ENCODE measurements at regions not wholly inside any gene's neighbourhood (a gene's known extent, or its start where the extent isn't known, plus 50 kb on each side); places are given as distances from the start of the nearest gene placed in this dataset.

DNA sequence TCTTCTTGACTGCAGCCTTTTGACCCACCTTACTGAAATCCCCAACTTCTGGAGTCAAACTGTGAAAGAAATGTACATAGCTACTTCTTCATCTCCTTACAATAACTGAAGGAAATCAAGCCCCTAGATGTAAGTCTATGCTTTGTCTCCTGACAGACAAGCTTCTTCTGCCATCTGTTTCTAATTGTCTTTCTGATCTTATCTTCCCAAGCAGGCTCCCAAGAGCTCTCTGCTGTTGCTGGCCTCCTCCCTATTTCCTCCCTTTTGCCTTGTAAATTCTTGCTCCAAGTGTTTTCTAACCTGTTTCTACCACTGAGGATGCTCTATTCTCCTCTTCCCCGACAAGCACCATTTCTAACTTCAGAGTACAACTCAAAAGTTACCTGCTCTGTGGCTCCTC is 77.4 kb upstream of the OSR1 start (continued):
- TF ChIP-seq EP300 (IDR thresholded peaks at IDR 0.05; ENCODE audit: borderline replicate concordance in 1 of 2, control insufficient read depth in 1 of 2, low read depth in 2 of 2, low read length in 2 of 2) (no peak), BCLAF1 (IDR thresholded peaks at IDR 0.05) (no peak), POLR2AphosphoS5 (IDR thresholded peaks at IDR 0.05; ENCODE audit: low read length) (no peak), PAX8 (IDR thresholded peaks at IDR 0.05) (no peak), EED (IDR thresholded peaks at IDR 0.05; ENCODE audit: low read depth) (no peak), DPF2 (IDR thresholded peaks at IDR 0.05) (no peak), CBX3 (IDR thresholded peaks at IDR 0.05; ENCODE audit: borderline replicate concordance, low read depth) (no peak), MXI1 (IDR thresholded peaks at IDR 0.05; ENCODE audit: low read depth, low read length) (no peak), RAD51 (IDR thresholded peaks at IDR 0.05) (no peak), MEF2B (IDR thresholded peaks at IDR 0.05; ENCODE audit: partially characterized antibody, poor library complexity, severe bottlenecking) (no peak)

GRCh38 chr2:19434413-19434812 is 76.0 kb upstream of the OSR1 start:
- CTCF ChIA-PET = no interaction called here
- intact Hi-C loops (cut with micrococcal nuclease; ENCODE audit: unreplicated experiment) = no loop called here

More at GRCh38 chr2:19434413-19434812, 76.0 kb upstream of the OSR1 start:
- TF ChIP-seq RCOR1 (conservative IDR thresholded peaks at IDR 0.05; ENCODE audit: low read depth, low read length) (no peak), MYC (IDR thresholded peaks at IDR 0.05; ENCODE audit: insufficient read depth, insufficient read length, insufficient replicate concordance, low read length, severe bottlenecking) (no peak), CHD4 (IDR thresholded peaks at IDR 0.05) (no peak), ZSCAN29 (IDR thresholded peaks at IDR 0.05) (no peak)
- TF ChIP-seq, protein P1, sequence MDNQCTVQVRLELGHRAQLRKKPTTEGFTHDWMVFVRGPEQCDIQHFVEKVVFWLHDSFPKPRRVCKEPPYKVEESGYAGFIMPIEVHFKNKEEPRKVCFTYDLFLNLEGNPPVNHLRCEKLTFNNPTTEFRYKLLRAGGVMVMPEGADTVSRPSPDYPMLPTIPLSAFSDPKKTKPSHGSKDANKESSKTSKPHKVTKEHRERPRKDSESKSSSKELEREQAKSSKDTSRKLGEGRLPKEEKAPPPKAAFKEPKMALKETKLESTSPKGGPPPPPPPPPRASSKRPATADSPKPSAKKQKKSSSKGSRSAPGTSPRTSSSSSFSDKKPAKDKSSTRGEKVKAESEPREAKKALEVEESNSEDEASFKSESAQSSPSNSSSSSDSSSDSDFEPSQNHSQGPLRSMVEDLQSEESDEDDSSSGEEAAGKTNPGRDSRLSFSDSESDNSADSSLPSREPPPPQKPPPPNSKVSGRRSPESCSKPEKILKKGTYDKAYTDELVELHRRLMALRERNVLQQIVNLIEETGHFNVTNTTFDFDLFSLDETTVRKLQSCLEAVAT (IDR thresholded peaks at IDR 0.05) = no peak
- no peaks in the 10 kb centered on the region for H3K79me2 ChIP-seq (ENCODE audit: control insufficient read depth, insufficient read depth, low read length)
- ATAC-seq = no peak
- SMC1A ChIA-PET (ENCODE audit: uncharacterized antibody, unreplicated experiment) = no interaction called here
- in situ Hi-C loops (cut with MboI) = no loop called here
- no peaks in the 10 kb centered on the region for H3K36me3 ChIP-seq (ENCODE audit: control insufficient read depth in 2 of 2, insufficient read depth in 2 of 2, low read length in 1 of 2)
- no TSS peak for BruUV-seq (replicated peaks)
- DNase-seq (ENCODE audit: low read depth, low spot score) = no peak
- H3K9me3 ChIP-seq (replicated peaks; ENCODE audit: control insufficient read depth, insufficient read depth, low read length) = no peaks in the 10 kb centered on the region
- no peaks in the 10 kb centered on the region for H4K20me1 ChIP-seq (ENCODE audit: control insufficient read depth, insufficient read depth)
- no peak overlapping the region for H2AFZ ChIP-seq (ENCODE audit: control insufficient read depth, low read depth, low read length)
- H3K4me3 ChIP-seq = no peak overlapping the region
- H3K4me2 ChIP-seq (ENCODE audit: control insufficient read depth, insufficient read depth) = no peak overlapping the region
- no peak overlapping the region for H3K27ac ChIP-seq (ENCODE audit: control insufficient read depth, insufficient read depth)
- no peaks in the 10 kb centered on the region for H3K4me1 ChIP-seq (ENCODE audit: control insufficient read depth, insufficient read depth, low read length)
- RAD21 ChIA-PET (ENCODE audit: unreplicated experiment) = no interaction called here
- no peaks in the 10 kb centered on the region; a peak in 1 of 4 replicates for H3K27me3 ChIP-seq (replicated peaks in 1 of 2; ENCODE audit: control insufficient read depth in 2 of 2, insufficient read depth in 2 of 2, low read length in 1 of 2)
- POLR2A ChIA-PET = no interaction called here
- H3K9ac ChIP-seq (ENCODE audit: control insufficient read depth, insufficient read depth, low read length) = no peak overlapping the region
- FAIRE-seq = no peak

All from GM12878 (cell line).